Esophagus squamous epithelium (tissue), 5 donors: ENCODE measurements at regions not wholly inside any gene's neighbourhood (a gene's known extent, or its start where the extent isn't known, plus 50 kb on each side); places are given as distances from the start of the nearest gene placed in this dataset.
A peak's percentile ranks its signal among the peaks of the same experiment; 100 is the strongest.

Experiments
- DNase-seq: peaks from one replicate; lab custom pipeline; 2025; lab: John Stamatoyannopoulos, UW
- H3K27ac ChIP-seq, 4 donors: fragments of 200-600 bp; sonication (generic); one replicate each; pipeline ENCODE4 v1.5.1; 2016 to 2019; ENCODE audit warnings: mild to moderate bottlenecking in 1 of 4
- H3K27me3 ChIP-seq, 4 donors: fragments of 200-600 bp; sonication (generic); 1 replicate in 3 of 4; 2 replicates in 1 of 4; pipeline versions ENCODE4 v1.5.1 to v1.6.0; 2017 to 2021; ENCODE audit warnings: antibody characterized with exemption in 1 of 4
- H3K36me3 ChIP-seq, 3 donors: fragments of 200-600 bp; sonication (generic); one replicate each; pipeline ENCODE4 v1.5.1; 2016 to 2019
- H3K4me1 ChIP-seq, 3 donors: fragments of 200-600 bp; sonication (generic); one replicate each; pipeline ENCODE4 v1.5.1; 2017 to 2019
- H3K4me3 ChIP-seq, 4 donors: fragments of 200-600 bp; sonication (generic); 1 replicate in 3 of 4; 2 replicates in 1 of 4; pipeline ENCODE4 v1.5.1; 2016 to 2019; ENCODE audit warnings: mild to moderate bottlenecking in 2 of 4, moderate library complexity in 1 of 4
- H3K9me3 ChIP-seq, 3 donors: fragments of 200-600 bp; sonication (generic); one replicate each; pipeline ENCODE4 v1.5.1; 2016 to 2019
- CTCF ChIP-seq, 6 experiments: fragments of 450-650 bp in 4 of 6; fragments of 200-600 bp in 2 of 6; sonication (generic) in 2 of 6; IDR thresholded peaks; one replicate each; pipeline ENCODE4 v1.5.1; 2016 to 2019; ENCODE audit warnings: antibody characterized with exemption in 6 of 6, mild to moderate bottlenecking in 4 of 6, moderate library complexity in 4 of 6
- POLR2A ChIP-seq, 4 donors: fragments of 450-650 bp; IDR thresholded peaks; one replicate each; pipeline ENCODE4 v1.6.1; 2017; ENCODE audit warnings: antibody characterized with exemption in 4 of 4, mild to moderate bottlenecking in 4 of 4, moderate library complexity in 3 of 4
- WGBS, 2 donors: methylation state at CpG; one replicate each; pipeline ENCODE4 v1.1.5; 2018; 5-methylcytosine and 5-hydroxymethylcytosine counted together
- intact Hi-C: fragments of 100-400 bp; cut with DNase I; formaldehyde crosslinking; loops from one replicate; pipeline ENCODE4 v1.15.0; 2022
- donor health status: DM: yes; HTN: yes; CAD: no.

- WGBS, 2 donors, result 53 to 60% methylated on average over 3 of the region's 3 CpGs
- peaks cover 0 to 13% (median 7%) of the 10 kb centered on the region in 3 donors for H3K4me1 ChIP-seq
- no peaks in the 10 kb centered on the region for H3K36me3 ChIP-seq
- H3K27me3 ChIP-seq, result peaks cover 0 to 60% (median 0%) of the 10 kb centered on the region in 4 donors
- H3K9me3 ChIP-seq, result no peaks in the 10 kb centered on the region
- no peak overlapping the region for H3K27ac ChIP-seq
- TF ChIP-seq POLR2A (IDR thresholded peaks at IDR 0.05) (no peak), CTCF (IDR thresholded peaks at IDR 0.05) (peak in 1 of 6 experiments; percentile 30)
- no peak overlapping the region for H3K4me3 ChIP-seq
- intact Hi-C loops, result no loop called here
- DNase-seq, result no peak
These were observed 77.5 kb upstream of the KCNMA1 start for GRCh38 chr10:77715088-77715487.

DNA sequence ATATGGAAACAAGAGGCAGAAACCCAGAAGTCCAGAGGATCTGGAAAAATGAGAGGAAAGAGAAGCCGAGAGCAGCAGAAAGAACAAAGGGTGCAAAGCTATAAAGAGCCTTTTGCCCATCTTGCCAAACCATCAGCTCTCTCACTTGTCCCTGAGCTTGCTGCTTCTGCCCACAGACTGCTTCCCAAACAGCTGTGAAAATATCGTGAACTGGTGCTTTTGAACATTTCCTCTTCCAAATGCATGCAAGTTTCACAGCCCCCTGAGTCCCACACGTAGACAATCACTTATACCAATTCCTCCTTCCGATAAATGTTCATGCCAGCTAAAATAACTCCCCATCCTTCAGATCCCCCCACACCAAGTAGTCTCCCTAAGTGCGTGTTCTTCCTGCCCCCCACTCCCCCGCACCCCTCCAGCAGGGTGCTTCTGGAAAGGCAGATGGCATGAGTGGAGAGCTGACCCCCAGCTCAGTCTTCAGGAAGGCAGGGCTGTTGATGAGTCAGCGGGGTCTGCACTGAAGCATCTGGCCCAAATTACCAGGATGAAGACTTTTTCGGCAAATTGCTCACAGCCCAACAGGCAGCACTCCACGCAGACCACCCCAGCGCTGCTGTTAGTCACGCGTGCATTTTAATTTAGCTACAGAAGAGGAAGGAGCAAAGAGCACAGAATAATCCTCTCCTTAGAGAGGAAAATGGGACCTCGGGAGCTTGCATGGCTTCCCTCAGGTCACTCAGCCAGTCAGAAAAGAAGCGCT, 76.1 kb upstream of the KCNMA1 start:
- Histone ChIP-seq H3K4me1 (peaks cover 0 to 13% (median 7%) of the 10 kb centered on the region in 3 donors), H3K4me3 (no peak overlapping the region), H3K9me3 (no peaks in the 10 kb centered on the region), H3K27me3 (peaks cover 0 to 72% (median 0%) of the 10 kb centered on the region in 4 donors), H3K27ac (no peak overlapping the region), H3K36me3 (no peaks in the 10 kb centered on the region)
- no peak for TF ChIP-seq CTCF (IDR thresholded peaks at IDR 0.05)
- TF ChIP-seq POLR2A (IDR thresholded peaks at IDR 0.05), result no peak
- intact Hi-C loops, result no loop called here
- no peak for DNase-seq
- 71 to 73% methylated on average over 11 to 13 of the region's 14 CpGs for WGBS, 2 donors

DNA sequence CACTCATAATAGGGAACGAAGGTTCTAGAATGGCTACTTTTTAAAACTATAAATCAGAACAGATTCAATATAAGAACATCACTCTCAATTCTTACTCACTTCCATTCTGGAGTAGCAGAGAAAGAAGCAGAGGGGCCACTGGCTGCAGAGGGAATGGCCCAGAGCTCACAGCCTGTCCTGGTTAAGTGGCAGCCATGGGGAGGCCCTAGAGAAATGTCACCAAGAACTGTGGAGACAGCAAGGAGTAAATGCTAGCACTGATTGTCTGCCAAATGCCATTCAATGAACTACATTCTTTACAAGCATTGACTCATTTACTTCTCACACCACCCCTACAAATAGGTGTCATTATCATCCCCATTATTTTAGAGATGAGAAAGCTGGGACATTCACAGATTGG, 74.6 kb upstream of the KCNMA1 start:
- intact Hi-C loops, result no loop called here
- WGBS, 2 donors, result 92 to 95% methylated on average over 1 of the region's 1 CpG
- no peaks in the 10 kb centered on the region for H3K36me3 ChIP-seq
- H3K27me3 ChIP-seq, result peaks cover 0 to 74% (median 0%) of the 10 kb centered on the region in 4 donors
- no peak for DNase-seq
- H3K4me1 ChIP-seq, result peaks cover 0 to 13% (median 7%) of the 10 kb centered on the region in 3 donors
- H3K4me3 ChIP-seq, result no peak overlapping the region
- no peaks in the 10 kb centered on the region for H3K9me3 ChIP-seq
- TF ChIP-seq POLR2A (IDR thresholded peaks at IDR 0.05), result no peak
- no peak for TF ChIP-seq CTCF (IDR thresholded peaks at IDR 0.05)
- H3K27ac ChIP-seq, result no peak overlapping the region

- DNase-seq, result no peak
- peaks cover 0 to 13% (median 7%) of the 10 kb centered on the region in 3 donors for H3K4me1 ChIP-seq
- H3K9me3 ChIP-seq, result no peaks in the 10 kb centered on the region
- 23 to 55% methylated on average over 6 to 8 of the region's 9 CpGs for whole genome bisulfite sequencing, 2 donors
- H3K27me3 ChIP-seq, result peaks cover 0 to 72% (median 0%) of the 10 kb centered on the region in 4 donors
- H3K4me3 ChIP-seq, result peak overlapping the region in 1 of 4 donors; percentile 66
- TF ChIP-seq CTCF (IDR thresholded peaks at IDR 0.05) (no peak), POLR2A (IDR thresholded peaks at IDR 0.05) (no peak)
- intact Hi-C loops, result no loop called here
- H3K36me3 ChIP-seq, result no peaks in the 10 kb centered on the region
- H3K27ac ChIP-seq, result no peak overlapping the region
These were observed 74.1 kb upstream of the KCNMA1 start for GRCh38 chr10:77711683-77712049.
